ENCODE measurements at regions not wholly inside any gene's neighbourhood (a gene's known extent, or its start where the extent isn't known, plus 50 kb on each side); places are given as distances from the start of the nearest gene placed in this dataset.

DNA sequence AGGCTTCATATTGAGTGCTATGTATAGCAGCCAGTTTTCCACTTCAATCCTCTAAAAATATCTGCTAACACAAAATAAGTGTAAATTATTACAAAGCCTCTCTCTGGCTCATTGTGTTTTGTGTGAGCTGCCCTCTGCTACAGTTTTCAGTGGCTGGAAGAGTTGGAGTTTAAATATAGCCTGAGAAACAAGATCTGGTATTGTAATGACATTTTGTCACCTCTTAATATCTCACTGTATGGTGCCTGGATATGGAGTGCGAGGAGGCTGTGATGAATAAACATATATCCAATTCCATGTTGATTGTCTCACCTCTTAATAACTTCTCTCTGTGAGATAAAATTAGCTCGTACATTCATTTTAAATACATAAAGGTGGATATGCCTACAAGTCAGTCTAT, 269.7 kb downstream of the FLRT2 start:
- H3K4me3 ChIP-seq = no peak overlapping the region
- WGBS, 2 donors = 86 to 89% methylated on average over 2 of the region's 2 CpGs

GRCh38 chr14:85798856-85799255, 268.9 kb downstream of the FLRT2 start:
- DNase-seq (ENCODE audit: low spot score in 2 of 2) = no peak
- TF ChIP-seq EP300 (IDR thresholded peaks at IDR 0.05) (no peak), CTCF (IDR thresholded peaks at IDR 0.05) (no peak), POLR2A (IDR thresholded peaks at IDR 0.05) (no peak)
- Histone ChIP-seq H3K27ac (no peak overlapping the region), H3K27me3 (no peaks in the 10 kb centered on the region), H3K4me1 (peaks cover 0 to 3% (median 0%) of the 10 kb centered on the region in 4 donors), H3K36me3 (no peaks in the 10 kb centered on the region), H3K4me3 (no peak overlapping the region), H3K9me3 (no peaks in the 10 kb centered on the region)
- WGBS, 2 donors = 63 to 80% methylated on average over 5 of the region's 5 CpGs

More for the DNA sequence above, 269.7 kb downstream of the FLRT2 start:
- no peak for DNase-seq (ENCODE audit: low spot score in 2 of 2)
- no peak overlapping the region for H3K27ac ChIP-seq
- H3K4me1 ChIP-seq = peaks cover 0 to 3% (median 0%) of the 10 kb centered on the region in 4 donors
- H3K27me3 ChIP-seq = no peaks in the 10 kb centered on the region
- H3K9me3 ChIP-seq = no peaks in the 10 kb centered on the region
- TF ChIP-seq EP300 (IDR thresholded peaks at IDR 0.05) = no peak
- no peak for TF ChIP-seq CTCF (IDR thresholded peaks at IDR 0.05)
- no peak for TF ChIP-seq POLR2A (IDR thresholded peaks at IDR 0.05)
- H3K36me3 ChIP-seq = no peaks in the 10 kb centered on the region

- Histone ChIP-seq H3K27me3 (no peaks in the 10 kb centered on the region), H3K27ac (no peak overlapping the region), H3K36me3 (no peaks in the 10 kb centered on the region), H3K9me3 (no peaks in the 10 kb centered on the region), H3K4me3 (no peak overlapping the region), H3K4me1 (no peaks in the 10 kb centered on the region)
- TF ChIP-seq EP300 (IDR thresholded peaks at IDR 0.05) (no peak), POLR2A (IDR thresholded peaks at IDR 0.05) (no peak), CTCF (IDR thresholded peaks at IDR 0.05) (no peak)
- WGBS, 2 donors = 74 to 78% methylated on average over 1 of the region's 1 CpG
- no peak for DNase-seq (ENCODE audit: low spot score in 2 of 2)
Observed at GRCh38 chr14:85793533-85793932, 263.6 kb downstream of the FLRT2 start.

- Histone ChIP-seq H3K4me3 (no peak overlapping the region), H3K9me3 (no peaks in the 10 kb centered on the region), H3K4me1 (no peaks in the 10 kb centered on the region), H3K36me3 (no peaks in the 10 kb centered on the region), H3K27me3 (no peaks in the 10 kb centered on the region), H3K27ac (no peak overlapping the region)
- 72 to 78% methylated on average over 2 of the region's 2 CpGs for WGBS, 2 donors
- no peak for DNase-seq (ENCODE audit: low spot score in 2 of 2)
- TF ChIP-seq EP300 (IDR thresholded peaks at IDR 0.05) (no peak), CTCF (IDR thresholded peaks at IDR 0.05) (no peak), POLR2A (IDR thresholded peaks at IDR 0.05) (no peak)
Observed at GRCh38 chr14:85789506-85789905, 259.6 kb downstream of the FLRT2 start.

DNA sequence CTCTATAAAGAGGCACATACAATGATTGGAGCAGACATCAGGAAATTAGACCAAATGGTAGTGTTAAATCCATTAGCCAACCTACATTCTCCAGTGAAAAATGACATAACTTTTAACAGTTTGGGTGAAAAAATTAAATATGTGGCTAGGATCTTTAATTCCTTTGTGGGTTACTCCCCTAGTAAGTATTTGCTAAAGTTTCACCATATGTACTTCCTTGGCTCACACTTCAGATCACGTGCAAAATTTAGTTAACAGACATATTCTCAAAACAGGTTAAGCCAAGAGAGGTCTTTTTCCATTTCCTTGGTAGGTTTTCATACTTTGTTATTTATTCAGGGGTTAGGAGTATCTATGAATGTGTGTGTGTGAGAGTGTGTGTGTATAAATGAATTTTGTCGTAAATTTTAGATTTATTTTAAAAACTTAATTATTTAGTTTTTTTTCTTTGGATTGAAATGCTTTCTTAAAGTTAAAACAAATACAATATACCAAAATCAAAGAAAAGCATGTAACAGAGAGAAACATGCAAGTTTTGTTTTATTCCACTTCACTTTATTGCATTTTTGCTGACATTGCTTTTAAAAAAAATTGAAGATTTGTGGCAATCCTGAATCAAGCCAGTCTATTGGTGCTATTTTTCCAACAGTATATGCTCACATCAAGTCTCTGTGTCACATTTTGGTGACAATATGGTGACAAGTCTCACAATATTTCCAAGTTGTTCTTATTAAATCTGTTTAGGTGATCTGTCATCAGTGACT, 258.7 kb downstream of the FLRT2 start:
- 60 to 67% methylated on average over 2 of the region's 2 CpGs for WGBS, 2 donors
- no peak overlapping the region for H3K4me3 ChIP-seq

More for the DNA sequence above, 258.7 kb downstream of the FLRT2 start:
- Histone ChIP-seq H3K4me1 (no peaks in the 10 kb centered on the region), H3K27ac (no peak overlapping the region), H3K9me3 (no peaks in the 10 kb centered on the region), H3K36me3 (no peaks in the 10 kb centered on the region), H3K27me3 (no peaks in the 10 kb centered on the region)
- TF ChIP-seq POLR2A (IDR thresholded peaks at IDR 0.05) = no peak
- TF ChIP-seq CTCF (IDR thresholded peaks at IDR 0.05) = no peak
- no peak for TF ChIP-seq EP300 (IDR thresholded peaks at IDR 0.05)
- DNase-seq (ENCODE audit: low spot score in 2 of 2) = no peak
